K562 (cell line): ENCODE measurements at regions not wholly inside any gene's neighbourhood (a gene's known extent, or its start where the extent isn't known, plus 50 kb on each side); places are given as distances from the start of the nearest gene placed in this dataset.

Experiments used
- ATAC-seq: fragments of 200-7000 bp; cut with Tn5 transposase; 3 replicates; pipeline ENCODE4 v1.9.1; 2020; ENCODE audit warnings: moderate library complexity
- BruUV-seq: library from RNA; stranded (reverse); fragments of 400-500 nt; replicated peaks from 2 replicates; lab custom pipeline; 2021; lab: Mats Ljungman, UMichigan
- CTCF ChIA-PET: fragments of 300-600 bp; formaldehyde crosslinking; extraction: SDS; loops from one replicate; lab custom pipeline; 2021; ENCODE audit warnings: low intra/inter-chr PET ratio; lab: Yijun Ruan, JAX
- POLR2A ChIA-PET: fragments of 300-600, 350-650 bp; sonication (Branson Sonifier 250); formaldehyde crosslinking; extraction: SDS; loops from one replicate; lab custom pipeline; 2021; ENCODE audit warnings: antibody characterized with exemption, inconsistent platforms; lab: Yijun Ruan, JAX
- DNase-seq, 4 experiments: peaks; one replicate each; pipeline versions ENCODE4 v3.0.0 to v3.0.0-alpha.2; 2011 to 2018; ENCODE audit warnings: low spot score in 3 of 4, mixed read lengths in 3 of 4; ENCODE audit errors: extremely low read depth in 1 of 4
- FAIRE-seq: peaks from 2 replicates; lab custom pipeline; 2011; peaks lifted over from hg19 to GRCh38; lab: Jason Lieb, UNC
- H2AFZ ChIP-seq: 2 replicates; pipeline ENCODE4 v1.6.0; 2011; ENCODE audit warnings: low read depth, low read length, control low read depth, inconsistent platforms
- H3K27ac ChIP-seq: fragments of 200-600 bp; 3 replicates; pipeline ENCODE4 v1.8.0; 2011; ENCODE audit warnings: low read depth, mild to moderate bottlenecking, control low read depth, inconsistent platforms, low read length, moderate library complexity, mixed read lengths; ENCODE audit errors: extremely low read depth
- H3K27me3 ChIP-seq, 2 experiments: fragments of 300-600 bp in 1 of 2; 2 replicates in 1 of 2; 3 replicates in 1 of 2; pipeline versions ENCODE4 v1.6.0 to v1.8.0; 2011; ENCODE audit warnings: inconsistent platforms in 2 of 2, low read length in 2 of 2, mild to moderate bottlenecking in 1 of 2, mixed read lengths in 1 of 2, moderate library complexity in 1 of 2; ENCODE audit not compliant: control insufficient read depth in 2 of 2, insufficient read depth in 2 of 2
- H3K36me3 ChIP-seq: fragments of 300-600 bp; 3 replicates; pipeline ENCODE4 v1.8.0; 2011; ENCODE audit warnings: mild to moderate bottlenecking, low read length, inconsistent platforms; ENCODE audit not compliant: control insufficient read depth, insufficient read depth
- H3K4me1 ChIP-seq, 2 experiments: fragments of 200-600 bp in 1 of 2; replicated peaks in 1 of 2; 2 replicates in 1 of 2; 3 replicates in 1 of 2; pipeline versions ENCODE4 v1.5.1 to v1.8.0; 2011; ENCODE audit warnings: inconsistent platforms in 2 of 2, low read length in 2 of 2, mild to moderate bottlenecking in 1 of 2, mixed read lengths in 1 of 2, moderate library complexity in 1 of 2; ENCODE audit not compliant: control insufficient read depth in 2 of 2, insufficient read depth in 2 of 2
- H3K4me2 ChIP-seq: 2 replicates; pipeline ENCODE4 v1.6.1; 2011; ENCODE audit warnings: low read length, control low read depth, inconsistent platforms, mixed read lengths; ENCODE audit not compliant: insufficient read depth
- H3K4me3 ChIP-seq: fragments of 200-600 bp; sonication (generic), shearing (Covaris generic); 2 replicates; pipeline ENCODE4 v1.5.1; 2016; ENCODE audit warnings: control low read depth, inconsistent platforms
- H3K79me2 ChIP-seq: fragments of 200-600 bp; 3 replicates; pipeline ENCODE4 v1.8.0; 2011; ENCODE audit warnings: low read length, inconsistent platforms; ENCODE audit not compliant: control insufficient read depth, insufficient read depth
- H3K9ac ChIP-seq, 2 experiments: 2 replicates each; pipeline versions ENCODE4 v1.6.0 to v1.6.1; 2011; ENCODE audit warnings: low read depth in 2 of 2, low read length in 2 of 2, control low read depth in 1 of 2, inconsistent platforms in 1 of 2, mild to moderate bottlenecking in 1 of 2, mixed read lengths in 1 of 2; ENCODE audit not compliant: insufficient read depth in 1 of 2
- H3K9me1 ChIP-seq: one replicate; pipeline ENCODE4 v1.6.0; 2011; ENCODE audit warnings: inconsistent platforms, mild to moderate bottlenecking, low read length, moderate library complexity; ENCODE audit not compliant: control insufficient read depth, insufficient read depth
- H3K9me3 ChIP-seq: replicated peaks from 2 replicates; pipeline ENCODE4 v1.5.1; 2011; ENCODE audit warnings: low read depth, low read length, inconsistent platforms; ENCODE audit not compliant: control insufficient read depth, insufficient read depth
- H4K20me1 ChIP-seq: replicated peaks from 2 replicates; pipeline ENCODE4 v1.6.1; 2011; ENCODE audit warnings: low read length, inconsistent platforms, mixed read lengths; ENCODE audit not compliant: control insufficient read depth, insufficient read depth
- CBFA2T3 ChIP-seq: fragments of 450-650 bp; IDR thresholded peaks from 2 replicates; pipeline ENCODE4 v1.6.1; 2017
- CSDE1 ChIP-seq, 2 experiments: fragments of 450-650 bp; IDR thresholded peaks; 2 replicates each; pipeline ENCODE4 v1.6.1; 2016; ENCODE audit warnings: mild to moderate bottlenecking in 1 of 2
- HEY1 ChIP-seq: fragments of 250-450 bp; sonication (Bioruptor Pico); IDR thresholded peaks from 2 replicates; pipeline ENCODE4 v1.5.0; 2020; ENCODE audit warnings: mild to moderate bottlenecking, moderate library complexity, borderline replicate concordance
- IRF9 ChIP-seq: fragments of 450-650 bp; IDR thresholded peaks from 2 replicates; pipeline ENCODE4 v1.6.1; 2016; ENCODE audit warnings: missing biosample characterization, missing genetic modification characterization
- KLF13 ChIP-seq: fragments of 450-650 bp; IDR thresholded peaks from 2 replicates; pipeline ENCODE4 v1.6.1; 2016; ENCODE audit warnings: missing genetic modification characterization, low read depth, mild to moderate bottlenecking, missing compliant biosample characterization, moderate library complexity, borderline replicate concordance
- MAZ ChIP-seq, 2 experiments: fragments of 450-650 bp in 1 of 2; sonication (generic) in 1 of 2; formaldehyde crosslinking; IDR thresholded peaks in 1 of 2; conservative IDR thresholded peaks in 1 of 2; 2 replicates each; pipeline versions ENCODE4 v1.4.0 to v1.5.0; 2020; ENCODE audit warnings: mild to moderate bottlenecking in 1 of 2, missing genetic modification reagents in 1 of 2
- MTF1 ChIP-seq: fragments of 250-450 bp; sonication (Bioruptor Pico); IDR thresholded peaks from 2 replicates; pipeline ENCODE4 v1.9.0; 2021; ENCODE audit warnings: moderate library complexity, mild to moderate bottlenecking, inconsistent platforms, borderline replicate concordance
- PTRF ChIP-seq: fragments of 450-650 bp; IDR thresholded peaks from 2 replicates; pipeline ENCODE4 v1.6.1; 2016; ENCODE audit warnings: mild to moderate bottlenecking, missing genetic modification characterization, missing compliant biosample characterization
- SIN3A ChIP-seq, 2 experiments: fragments of 150-350 bp in 1 of 2; IDR thresholded peaks; 2 replicates each; pipeline ENCODE4 v1.6.1; 2011 to 2016; ENCODE audit warnings: borderline replicate concordance in 2 of 2, low read depth in 2 of 2, low read length in 2 of 2, mild to moderate bottlenecking in 2 of 2, moderate library complexity in 2 of 2; ENCODE audit not compliant: control insufficient read depth in 1 of 2
- SOX6 ChIP-seq: fragments of 450-650 bp; IDR thresholded peaks from 2 replicates; pipeline ENCODE4 v1.6.1; 2014; ENCODE audit warnings: mild to moderate bottlenecking
- SRSF1 ChIP-seq: fragments of 200-400 bp; formaldehyde crosslinking; IDR thresholded peaks from 2 replicates; pipeline ENCODE4 v1.6.1; 2017; ENCODE audit warnings: mild to moderate bottlenecking, low read depth, low read length, moderate library complexity
- STAT5B ChIP-seq: fragments of 250-450 bp; sonication (Bioruptor Pico); IDR thresholded peaks from 2 replicates; pipeline ENCODE4 v1.8.0; 2021; ENCODE audit warnings: mild to moderate bottlenecking, inconsistent platforms
- U2AF2 ChIP-seq: fragments of 200-400 bp; formaldehyde crosslinking; optimal IDR thresholded peaks from 2 replicates; pipeline ENCODE3; 2017; ENCODE audit warnings: low read depth, mild to moderate bottlenecking, low read length
- ZBTB11 ChIP-seq, 3 experiments: fragments of 200-800 bp in 1 of 3; fragments of 250-450 bp in 1 of 3; fragments of 450-650 bp in 1 of 3; sonication (Bioruptor Pico) in 1 of 3; sonication (Bioruptor generic) in 1 of 3; formaldehyde crosslinking in 1 of 3; IDR thresholded peaks; 2 replicates each; pipeline versions ENCODE4 v1.6.1 to v1.8.0; 2016 to 2022; ENCODE audit warnings: mild to moderate bottlenecking in 2 of 3, missing genetic modification characterization in 2 of 3, missing compliant biosample characterization in 1 of 3, moderate library complexity in 1 of 3
- ZNF699 ChIP-seq: fragments of 250-450 bp; sonication (Bioruptor Pico); IDR thresholded peaks from 2 replicates; pipeline ENCODE4 v1.8.0; 2021; ENCODE audit warnings: mild to moderate bottlenecking, moderate library complexity; ENCODE audit not compliant: insufficient replicate concordance
- WGBS: fragments of 100-300 bp; shearing (Covaris generic); methylation state at CpG from one replicate; pipeline ENCODE4 v1.1.6; 2016; ENCODE audit warnings: low coverage, mixed read lengths; ENCODE audit not compliant: insufficient coverage; ENCODE audit errors: missing lambda C conversion rate; 5-methylcytosine and 5-hydroxymethylcytosine counted together
- in situ Hi-C: fragments of 300-500 bp; cut with MboI; formaldehyde crosslinking; loops from 4 replicates; pipeline ENCODE4 v1.15.0; 2018; ENCODE audit warnings: inconsistent platforms, mixed read lengths
- intact Hi-C: fragments of 100-400 bp; cut with micrococcal nuclease; formaldehyde crosslinking; loops from 2 replicates; pipeline ENCODE4 v1.14.2; 2022

GRCh38 chr2:103132536-103133217 is 370.8 kb downstream of the TMEM182 start (continued):
- no peak for TF ChIP-seq IRF9
- no peak for TF ChIP-seq STAT5B (CRISPR knock-in tag)
- no peak for TF ChIP-seq KLF13 (tag)
- no peak for TF ChIP-seq ZNF699 (CRISPR knock-in tag)
- no peak for TF ChIP-seq SRSF1
- no peak for TF ChIP-seq U2AF2
- TF ChIP-seq CBFA2T3 = no peak
- TF ChIP-seq, all 486 proteins: peak for 0

- H3K9ac ChIP-seq = no peak overlapping the region
- ChIA-PET POLR2A (interaction anchor here (0.6 kb wide), 1 partner anchor 8 kb away, joined by 3 read pairs; no protein-coding TSS in a partner anchor), CTCF (no interaction called here)
- FAIRE-seq (no peak), ATAC-seq (no peak), DNase-seq (no peak)
- H2AFZ ChIP-seq = no peak overlapping the region
- no peak overlapping the region for H3K27ac ChIP-seq
- no peaks in the 10 kb centered on the region for H3K36me3 ChIP-seq
- no peaks in the 10 kb centered on the region for H3K9me3 ChIP-seq
- H3K79me2 ChIP-seq = no peaks in the 10 kb centered on the region
- no peaks in the 10 kb centered on the region for H3K4me1 ChIP-seq
- WGBS = 1% methylated on average over 6 of the region's 6 CpGs
- no peak overlapping the region for H3K4me3 ChIP-seq
- BruUV-seq = no TSS peak
- no peaks in the 10 kb centered on the region for H3K9me1 ChIP-seq
- no peaks in the 10 kb centered on the region for H4K20me1 ChIP-seq
- no peak overlapping the region for H3K4me2 ChIP-seq
- intact Hi-C loops = no loop called here
- H3K27me3 ChIP-seq = no peaks in the 10 kb centered on the region
- in situ Hi-C loops = no loop called here
- no peak for TF ChIP-seq ZBTB11 (CRISPR knock-in tag; IDR thresholded peaks at IDR 0.05)
- no peak for TF ChIP-seq PTRF (tag)
- TF ChIP-seq MAZ (CRISPR knock-in tag; conservative IDR thresholded peaks at IDR 0.05 in 1 of 2, IDR thresholded peaks at IDR 0.05 in 1 of 2) = no peak
- TF ChIP-seq HEY1 = no peak
- no peak for TF ChIP-seq CSDE1 (IDR thresholded peaks at IDR 0.05)
- no peak for TF ChIP-seq SIN3A (IDR thresholded peaks at IDR 0.05; ENCODE audit: borderline replicate concordance in 2 of 2, control insufficient read depth in 1 of 2, low read depth in 2 of 2, low read length in 2 of 2)
- TF ChIP-seq MTF1 (CRISPR knock-in tag) = no peak
- no peak for TF ChIP-seq SOX6
Observed at GRCh38 chr2:103135679-103136078, 373.8 kb downstream of the TMEM182 start.
